ENCODE measurements at regions not wholly inside any gene's neighbourhood (a gene's known extent, or its start where the extent isn't known, plus 50 kb on each side); places are given as distances from the start of the nearest gene placed in this dataset.
"Not testable (repeated sequence)": the region's sequence is repeated elsewhere in the genome, so short reads cannot be mapped to it uniquely, and the experiment has no call there.

DNA sequence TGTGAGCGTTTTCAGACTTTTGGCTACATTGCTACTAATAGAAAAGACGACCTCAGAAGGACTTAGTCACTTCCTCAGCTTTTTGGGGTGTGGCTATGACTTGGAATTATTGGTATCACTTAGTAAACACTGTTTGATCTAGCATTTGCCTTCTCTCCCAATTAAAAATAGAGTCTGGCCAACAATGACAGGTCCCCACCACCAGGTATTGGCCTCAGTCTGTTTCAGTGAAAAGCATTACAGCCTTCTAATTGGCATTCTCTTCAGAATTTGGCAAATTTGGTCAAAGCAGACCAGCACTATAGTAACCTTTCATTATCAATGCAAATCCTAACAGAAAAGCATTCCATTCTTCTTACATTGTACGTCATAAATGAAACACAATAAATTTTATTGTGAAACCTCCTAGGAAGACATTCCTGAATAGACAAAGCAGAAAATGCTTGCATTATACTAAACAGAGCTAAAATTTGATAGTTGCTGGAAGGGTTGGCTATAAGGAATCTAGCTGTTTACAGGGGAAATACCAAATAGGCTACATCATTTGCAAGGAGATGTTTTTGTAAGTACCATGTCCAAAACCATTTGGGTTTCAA is 613.9 kb downstream of the IRS1 start:
- no peak for DNase-seq

DNA sequence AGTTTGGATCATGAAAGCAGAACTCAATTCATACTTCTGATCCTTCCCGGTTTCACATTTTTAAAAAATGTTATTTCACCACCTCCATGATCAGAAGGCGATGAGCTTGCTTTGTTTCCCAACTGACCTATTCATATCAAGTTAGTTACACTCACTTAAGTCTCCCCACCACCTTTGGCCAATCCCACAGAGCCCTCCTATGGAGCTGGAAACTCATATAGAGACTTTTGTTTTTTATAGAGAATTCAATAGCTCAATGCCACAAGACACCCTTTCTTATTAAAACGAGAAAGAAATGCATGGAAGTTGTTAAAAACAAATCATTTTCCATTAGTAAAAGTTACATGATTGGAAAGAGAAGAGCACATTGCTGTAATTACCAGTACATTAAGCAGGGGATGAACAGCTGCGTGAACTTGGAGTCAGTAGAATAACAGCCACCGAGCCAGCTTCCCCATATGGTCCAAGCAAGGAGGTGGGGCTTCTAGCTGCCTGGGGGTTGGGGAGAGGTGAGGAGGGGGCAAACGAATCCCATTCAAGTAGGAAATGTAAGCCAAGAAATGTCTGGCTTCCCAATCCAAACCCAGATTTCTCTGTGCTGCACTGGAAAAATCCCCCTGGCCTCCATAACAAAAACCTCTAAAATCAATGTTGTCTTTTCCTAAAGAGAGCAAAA is 614.5 kb downstream of the IRS1 start:
- DNase-seq: no peak

DNA sequence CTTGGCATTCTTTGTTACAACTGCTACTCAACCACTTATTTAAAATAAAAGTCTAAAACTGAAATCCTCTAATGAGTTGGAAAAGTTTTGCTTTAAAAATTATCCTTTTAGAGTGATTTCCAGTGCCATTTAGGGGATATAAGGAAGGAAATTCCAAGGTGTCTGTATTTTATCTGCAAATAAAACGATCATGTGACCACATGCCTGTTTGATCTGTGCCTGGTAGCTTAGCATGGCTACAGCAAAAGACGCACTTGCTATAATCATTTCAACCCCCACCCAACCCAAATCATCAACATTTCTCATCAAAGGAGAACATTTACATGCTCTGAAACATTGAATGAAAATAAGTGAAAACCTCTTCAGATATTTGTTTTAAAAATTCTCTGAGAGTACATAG is 615.1 kb downstream of the IRS1 start:
- no peak for DNase-seq

DNA sequence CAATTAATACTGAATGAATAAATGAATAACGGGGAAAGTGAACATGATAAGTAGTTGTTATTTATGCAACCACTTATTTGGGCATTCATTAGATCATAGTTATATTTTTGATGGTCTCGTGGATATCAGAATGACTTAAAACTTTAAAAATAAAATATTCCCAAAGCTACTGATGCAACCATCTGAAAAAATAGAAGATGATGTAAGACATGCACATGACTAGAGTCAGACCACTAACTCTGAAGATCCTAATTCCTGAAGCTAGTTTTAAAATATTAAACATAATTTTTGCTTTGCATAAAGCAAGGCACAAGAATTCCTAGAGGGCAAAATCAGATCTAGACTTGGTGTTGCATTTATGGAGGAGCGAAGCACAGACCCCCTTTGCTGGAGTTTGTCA is 616.1 kb downstream of the IRS1 start:
- DNase-seq: no peak

DNA sequence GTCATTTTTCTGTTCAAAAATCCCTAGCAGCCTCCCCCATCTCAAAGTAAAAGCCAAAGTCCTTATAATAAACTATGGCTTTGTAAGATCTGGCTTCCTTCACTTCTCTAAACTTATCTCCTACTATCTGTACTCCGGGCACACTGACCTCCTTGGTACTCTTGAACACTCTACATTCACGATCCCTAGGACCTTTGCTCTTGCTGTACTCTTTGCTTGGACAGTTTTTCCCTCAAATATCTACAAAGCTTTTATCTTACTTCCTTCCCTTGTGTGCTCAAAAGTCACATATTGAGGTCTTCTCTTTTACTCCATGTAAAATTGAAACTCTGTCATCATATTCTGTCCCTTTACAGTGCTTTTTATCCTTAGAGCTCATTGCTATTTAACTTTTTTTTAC is 616.6 kb downstream of the IRS1 start:
- DNase-seq: no peak

DNA sequence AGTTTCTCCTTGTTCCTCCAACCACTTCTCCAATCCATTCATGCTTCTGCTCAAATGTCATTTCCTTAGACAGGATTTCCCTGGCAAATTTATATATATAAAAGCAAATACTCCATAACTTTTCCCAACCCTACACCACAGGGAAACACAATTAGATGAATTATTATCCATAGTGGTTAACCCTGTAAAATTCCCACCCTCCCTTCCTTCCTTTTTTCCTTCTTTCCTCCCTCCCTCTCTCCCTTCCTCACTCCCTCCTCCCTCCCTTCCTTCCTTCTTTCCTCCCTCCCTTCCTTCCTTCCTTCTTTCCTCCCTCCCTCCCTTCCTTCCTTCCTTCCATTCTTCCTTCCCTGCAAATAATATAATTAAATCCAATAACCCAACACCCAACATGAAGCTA is 617.7 kb downstream of the IRS1 start:
- no peak for DNase-seq

DNA sequence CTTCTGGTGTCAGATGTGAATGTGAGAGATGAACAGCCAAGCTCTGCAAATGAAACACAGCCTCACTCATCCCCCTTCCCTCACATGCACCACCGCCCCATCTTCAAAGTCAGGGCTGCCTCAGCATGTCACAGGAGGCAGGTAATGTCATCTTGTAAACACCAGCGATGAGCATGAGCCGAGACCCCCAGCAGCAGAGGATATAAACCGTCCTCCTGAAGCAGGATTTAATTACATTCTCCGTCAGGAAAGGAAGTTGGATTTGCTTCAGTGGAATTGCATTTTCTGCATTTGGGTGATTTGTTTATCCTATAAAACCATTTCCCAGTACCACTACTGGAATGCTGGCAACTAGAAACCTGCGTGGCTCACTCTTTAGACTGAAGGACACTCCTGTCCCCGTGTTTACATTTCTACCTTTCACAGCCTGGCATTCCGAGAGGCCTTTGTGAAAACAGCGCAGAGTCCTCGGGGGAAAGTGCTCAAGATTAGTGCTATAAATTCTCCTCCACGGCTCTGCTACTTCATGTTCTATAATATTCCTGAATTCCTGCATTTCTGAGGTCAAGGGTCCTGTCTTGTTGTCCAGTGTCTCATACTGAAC is 619.2 kb downstream of the IRS1 start:
- DNase-seq: no peak

DNA sequence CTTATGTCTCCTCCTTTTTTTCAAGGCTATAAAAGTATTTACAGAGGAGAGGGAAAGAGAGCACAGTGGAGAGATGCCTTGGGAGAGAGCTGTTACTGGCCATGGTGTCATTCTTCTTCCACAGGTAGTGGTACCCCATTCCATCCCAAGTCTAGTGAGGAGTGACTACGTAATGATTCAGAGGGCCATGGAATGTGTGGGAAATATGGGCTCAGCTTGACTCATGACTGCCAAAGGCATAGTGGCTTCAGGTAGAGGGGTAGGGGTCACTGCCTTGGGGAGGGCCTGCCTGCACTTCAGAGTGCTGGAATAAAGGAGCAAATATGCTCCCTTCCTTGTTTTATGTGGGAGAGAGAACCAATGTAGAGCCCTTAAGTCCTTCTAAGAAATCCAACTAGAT is 620.6 kb downstream of the IRS1 start:
- DNase-seq: no peak

DNA sequence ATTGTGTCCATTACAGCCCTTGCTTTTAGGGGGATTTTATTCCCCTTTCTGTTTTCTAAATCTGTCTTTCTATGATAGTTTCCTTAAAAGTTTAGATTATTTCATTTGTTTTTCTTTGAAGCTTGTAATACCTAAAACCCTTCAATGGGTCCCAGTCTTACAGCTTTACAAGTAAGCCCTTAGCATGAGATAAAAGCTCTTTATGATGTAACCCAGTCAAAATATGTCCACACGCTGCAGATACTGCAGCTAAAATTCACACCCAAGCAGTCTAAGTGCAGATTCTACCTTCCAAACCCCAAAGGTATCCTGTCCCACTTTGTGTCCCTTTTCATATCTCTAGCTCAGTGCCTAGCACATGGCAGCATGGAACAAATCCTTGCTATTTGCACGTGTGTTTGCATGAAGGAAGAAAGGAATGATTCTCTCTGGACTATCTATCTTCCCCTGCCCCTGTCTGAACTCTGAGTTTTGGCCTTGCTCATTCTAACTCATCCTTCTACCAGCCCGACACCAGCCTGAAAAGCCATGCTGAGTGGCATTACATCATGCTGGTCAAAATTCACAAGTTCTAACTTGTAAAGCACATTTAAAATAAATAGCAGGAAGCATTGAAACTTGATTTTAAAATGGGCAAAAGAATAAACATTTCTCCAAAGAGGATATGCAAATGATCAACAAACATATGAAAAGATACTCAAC is 623.2 kb downstream of the IRS1 start:
- DNase-seq: no peak

DNA sequence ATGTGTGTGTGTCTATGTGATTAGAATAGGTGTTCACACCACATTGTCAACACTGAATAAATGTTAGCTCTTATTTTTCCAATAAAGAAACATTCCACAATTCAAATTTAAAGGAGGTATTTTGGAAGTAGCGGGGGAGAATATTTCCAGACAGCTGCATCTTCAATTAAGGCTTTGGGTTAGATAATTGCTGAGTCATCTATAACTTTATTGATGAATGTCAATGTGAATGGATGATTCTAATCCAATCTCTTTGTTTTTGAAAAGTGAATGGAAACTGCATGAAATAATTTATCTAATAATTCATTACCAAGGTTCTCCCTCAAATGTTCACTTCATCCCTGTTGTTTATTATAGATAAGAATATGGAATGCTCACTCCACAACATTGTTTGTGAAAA is 625.2 kb downstream of the IRS1 start:
- DNase-seq: no peak

DNA sequence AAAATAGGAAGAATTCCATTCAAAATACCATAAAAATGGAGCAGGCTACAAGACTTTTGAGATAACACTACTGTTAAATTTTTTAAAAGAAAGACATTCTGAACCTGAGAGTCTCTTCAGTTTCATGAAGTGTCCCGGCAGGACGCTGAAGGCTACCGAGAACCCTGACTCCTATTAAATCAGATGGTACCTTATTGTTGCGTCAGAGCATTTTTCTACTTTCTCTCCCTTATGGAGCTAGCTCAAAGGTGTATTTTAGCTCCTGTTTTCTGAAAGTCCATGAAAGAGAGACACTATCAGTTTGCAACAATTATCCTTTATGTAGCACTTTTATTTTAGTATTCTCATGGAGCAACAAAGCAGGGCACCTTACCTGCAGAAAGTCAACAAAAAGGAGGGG is 626.7 kb downstream of the IRS1 start:
- DNase-seq: no peak

DNA sequence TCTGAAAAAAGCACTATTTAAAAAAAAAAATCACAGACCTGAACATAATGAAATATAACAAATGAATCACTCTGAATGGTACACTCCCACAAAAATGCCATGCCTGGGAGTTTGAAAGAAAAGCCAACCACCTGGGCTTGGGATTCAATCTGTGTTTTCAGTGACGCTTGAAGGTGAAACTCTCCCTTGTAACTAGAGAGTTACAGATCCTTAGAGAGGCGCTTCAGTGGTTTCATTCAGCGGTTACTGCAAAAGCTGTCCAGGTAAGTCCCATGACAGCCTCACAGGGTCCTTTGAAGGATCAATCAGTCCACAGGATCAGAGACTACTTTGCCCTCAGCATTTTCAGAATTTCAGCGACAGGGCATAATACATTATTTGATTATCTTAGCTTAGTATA is 627.3 kb downstream of the IRS1 start:
- DNase-seq: no peak

DNA sequence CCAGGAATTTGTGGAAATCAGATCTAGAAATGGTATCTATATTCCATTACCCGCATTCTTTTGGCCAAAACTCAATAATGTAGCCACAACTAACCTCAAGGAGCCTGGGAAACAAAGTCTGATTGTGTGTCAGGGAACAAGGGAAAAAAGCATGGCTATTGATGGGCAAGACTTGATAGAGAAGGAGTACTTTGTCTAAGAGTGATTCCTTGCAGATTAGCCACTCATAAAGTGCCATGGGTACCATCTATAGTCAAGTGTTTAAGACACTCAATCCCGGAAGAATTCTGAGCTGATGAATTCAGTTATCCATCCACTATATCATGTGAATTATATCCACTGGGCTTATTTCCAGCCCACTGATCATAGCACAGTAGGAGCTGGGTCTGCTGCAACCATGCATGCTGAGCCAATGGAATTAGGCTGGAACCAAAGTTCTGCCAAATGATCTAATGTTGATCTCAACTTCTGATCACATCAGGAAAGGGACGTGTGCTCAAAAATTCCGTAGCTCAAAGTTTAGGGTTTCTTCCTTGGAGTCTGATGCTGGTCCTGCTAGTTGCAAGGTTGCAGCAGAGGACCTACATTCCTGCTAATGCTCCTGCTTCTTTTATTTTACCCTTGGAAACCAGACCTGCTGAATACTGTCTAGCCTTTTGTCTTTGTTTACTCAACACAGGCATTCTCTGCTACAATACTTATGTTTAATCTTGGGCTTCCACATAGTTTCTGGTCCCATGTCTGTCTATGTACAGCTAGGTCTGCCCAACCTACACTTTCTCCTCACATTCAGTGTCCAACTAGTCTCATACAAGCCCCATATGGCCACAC is 629.7 kb downstream of the IRS1 start:
- DNase-seq: no peak

DNA sequence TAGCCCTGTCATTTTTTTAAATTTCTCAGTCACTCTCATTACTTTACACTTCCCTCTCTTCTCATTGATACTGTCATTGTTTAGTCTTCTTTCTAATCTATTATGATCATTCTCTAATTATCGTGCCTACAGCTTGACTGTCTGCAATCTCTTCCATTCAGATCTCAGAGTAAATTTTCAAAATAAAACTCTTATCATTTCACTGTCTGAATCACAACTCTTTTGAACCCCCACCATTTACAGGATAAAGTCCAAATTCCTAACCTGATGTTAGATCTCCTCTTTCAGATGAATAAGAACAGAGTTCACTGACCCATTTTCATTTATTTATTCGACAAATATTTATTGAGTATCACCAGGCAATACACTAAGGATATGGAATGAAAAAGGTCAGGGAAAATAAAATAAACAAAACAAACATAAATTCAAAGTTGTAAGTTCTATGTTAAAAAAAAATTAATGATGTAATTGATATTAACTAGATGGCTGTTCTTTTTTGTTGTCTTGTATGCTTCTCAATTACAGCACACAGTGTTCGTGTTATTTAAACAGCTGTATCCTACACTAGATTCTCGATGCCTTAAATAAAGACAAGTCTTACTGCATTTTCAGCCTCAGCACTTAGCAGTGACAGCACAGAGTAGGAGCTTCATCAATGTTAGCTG is 631.0 kb downstream of the IRS1 start:
- no peak for DNase-seq

DNA sequence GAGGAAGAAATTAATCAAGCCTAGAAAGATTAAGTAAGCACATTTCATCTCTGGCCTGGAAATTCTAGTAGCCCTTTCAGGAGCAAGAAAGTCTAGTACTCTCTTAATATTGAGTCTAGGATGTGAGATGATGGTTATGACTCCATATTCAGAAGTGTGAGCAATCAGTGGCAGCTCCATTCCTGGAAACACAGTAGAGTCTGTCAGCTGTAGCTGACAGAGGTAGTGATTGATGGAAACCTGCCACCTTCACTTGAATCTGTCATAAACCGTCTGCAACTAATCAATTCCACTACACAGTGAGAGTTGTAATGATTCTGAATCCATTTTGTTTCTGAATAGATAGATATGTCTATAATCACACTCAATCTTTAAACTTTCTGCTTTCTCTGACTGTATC is 635.1 kb downstream of the IRS1 start:
- DNase-seq: no peak

DNA sequence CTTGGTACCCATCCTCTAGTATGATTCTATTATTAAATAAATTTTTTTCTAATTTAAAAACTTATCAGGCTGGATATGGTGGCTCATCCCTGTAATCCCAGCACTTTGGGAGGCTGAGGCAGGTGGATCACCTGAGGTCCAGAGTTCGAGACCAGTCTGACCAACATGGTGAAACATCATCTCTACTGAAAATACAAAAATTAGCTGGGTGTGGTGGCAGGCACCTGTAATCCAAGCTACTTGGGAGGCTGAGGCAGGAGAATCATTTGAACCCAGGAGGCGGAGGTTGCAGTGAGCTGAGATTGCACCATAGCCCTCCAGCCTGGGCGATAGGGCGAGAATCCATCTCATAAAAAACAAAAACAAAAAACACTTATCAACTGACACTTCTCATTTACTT is 639.0 kb downstream of the IRS1 start:
- not testable (repeated sequence) for DNase-seq

DNA sequence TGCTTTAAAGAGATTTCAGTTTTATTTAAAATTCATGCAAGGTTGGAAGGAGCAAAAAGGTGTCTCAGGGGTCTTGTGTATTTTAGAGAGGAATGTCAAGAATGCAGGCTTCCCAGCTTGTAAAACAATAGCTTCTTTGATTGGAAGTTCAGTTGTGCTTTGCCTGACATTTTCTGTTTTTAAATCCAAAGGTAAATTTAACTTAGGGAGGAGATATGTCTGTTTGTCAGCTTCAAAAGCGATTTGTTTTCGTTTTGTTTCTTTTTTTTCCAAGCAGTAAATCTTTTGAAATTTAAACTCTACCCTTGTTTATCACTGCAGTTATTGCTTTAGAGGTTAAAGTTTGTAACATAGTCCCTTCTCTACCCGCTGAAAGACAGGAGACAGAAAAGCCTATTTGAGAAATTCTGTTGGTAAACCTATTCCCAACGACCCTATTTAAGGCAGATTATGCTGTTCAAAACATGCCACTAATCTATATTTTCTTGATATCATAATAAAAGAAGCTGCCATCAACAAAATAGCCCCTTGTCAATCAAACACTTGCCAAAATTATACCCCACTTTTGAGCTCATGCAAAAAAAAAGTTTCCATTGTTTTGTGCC is 639.6 kb downstream of the IRS1 start:
- no peak for DNase-seq

DNA sequence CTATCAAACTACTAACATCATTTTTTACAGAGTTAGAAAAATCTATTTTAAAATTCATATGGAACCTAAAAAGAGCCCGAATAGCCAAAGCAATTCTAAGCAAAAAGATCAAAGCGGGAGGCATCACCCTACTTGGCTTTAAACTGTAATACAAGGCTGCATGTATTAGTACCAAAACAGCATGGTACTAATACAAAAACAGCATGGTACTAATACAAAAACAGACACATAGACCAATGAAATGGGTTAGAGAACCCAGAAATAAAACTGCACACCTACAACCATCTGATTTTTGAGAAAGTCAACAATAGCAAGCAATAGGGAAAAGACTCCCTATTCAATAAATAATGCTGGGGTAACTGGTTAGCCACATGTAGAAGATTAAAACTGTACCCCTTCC is 640.7 kb downstream of the IRS1 start:
- DNase-seq: no peak

DNA sequence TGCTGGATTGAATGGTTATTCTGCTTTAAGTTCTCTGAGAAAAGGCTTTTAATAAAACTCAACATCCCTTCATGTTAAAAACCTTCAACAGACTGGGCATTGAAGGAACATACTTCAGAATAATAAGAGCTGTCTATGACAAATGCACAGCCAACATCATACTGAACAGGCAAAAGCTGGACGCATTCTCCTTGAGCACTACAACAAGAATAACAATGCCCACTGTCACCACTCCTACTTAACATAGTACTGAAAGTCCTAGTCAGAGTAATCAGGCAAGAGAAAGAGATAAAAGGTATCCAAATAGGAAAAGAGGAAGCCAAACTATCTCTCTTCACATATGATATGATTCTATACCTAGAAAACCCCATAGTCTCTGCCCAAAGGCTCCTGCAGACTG is 641.4 kb downstream of the IRS1 start:
- no peak for DNase-seq

DNA sequence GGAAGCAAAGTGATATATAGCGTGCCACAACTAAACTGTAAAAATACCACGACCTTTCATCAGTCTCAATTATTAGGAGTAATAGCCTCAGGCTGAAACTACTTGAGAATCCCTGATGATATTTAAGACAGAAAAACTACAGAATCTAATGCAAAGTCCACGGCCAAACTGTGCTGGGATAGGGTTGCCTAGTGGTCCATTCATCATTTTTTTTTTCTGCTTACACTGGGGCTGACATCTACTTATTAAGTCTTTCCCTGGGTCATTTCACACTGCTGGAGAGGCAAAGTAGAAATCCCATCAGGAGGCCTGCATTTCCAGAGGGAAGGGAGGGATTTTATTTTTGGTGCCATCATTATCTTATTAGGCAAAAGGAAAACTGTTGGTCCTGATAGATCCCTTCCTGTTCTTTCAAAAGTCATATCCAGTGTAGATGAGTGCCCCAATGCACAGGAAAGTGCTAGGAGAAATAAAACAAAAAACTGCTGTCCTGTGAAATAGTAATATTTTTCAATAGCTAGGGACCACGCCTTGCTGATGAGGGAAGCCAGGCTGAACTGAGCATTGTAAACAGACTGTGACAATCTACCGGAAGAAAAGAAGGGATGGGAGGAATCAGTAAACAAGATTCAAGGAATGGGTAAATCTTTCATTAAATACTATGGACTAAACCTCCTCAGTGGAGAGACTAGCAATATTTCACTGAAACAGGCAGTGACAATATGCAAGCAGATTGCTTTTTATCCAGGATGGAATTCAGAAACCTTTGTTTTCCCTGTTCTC is 644.3 kb downstream of the IRS1 start:
- no peak for DNase-seq

DNA sequence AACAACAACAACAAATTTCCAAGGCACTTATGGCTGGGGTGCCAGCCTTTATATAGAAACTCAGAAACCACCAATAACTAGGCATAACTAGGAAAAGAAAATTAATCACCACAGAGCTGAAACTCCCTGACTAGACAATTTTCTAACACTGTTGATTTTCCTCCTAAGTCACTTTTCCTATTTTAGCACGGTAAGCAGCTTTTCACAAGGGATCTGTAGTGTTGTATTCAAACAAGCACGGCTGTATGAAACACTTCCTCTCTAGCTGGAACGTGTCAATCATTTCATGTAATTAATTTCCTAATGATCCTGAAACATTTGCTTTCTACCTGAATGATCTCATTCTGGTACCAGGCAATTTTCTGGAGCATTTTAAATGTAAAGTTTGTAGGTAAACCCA is 645.0 kb downstream of the IRS1 start:
- no peak for DNase-seq
